NCI-H82 (cell line): ENCODE measurements at regions not wholly inside any gene's neighbourhood (a gene's known extent, or its start where the extent isn't known, plus 50 kb on each side); places are given as distances from the start of the nearest gene placed in this dataset.

ENCODE experiments used
- DNase-seq: peaks from one replicate; lab custom pipeline; 2025; lab: John Stamatoyannopoulos, UW

DNA sequence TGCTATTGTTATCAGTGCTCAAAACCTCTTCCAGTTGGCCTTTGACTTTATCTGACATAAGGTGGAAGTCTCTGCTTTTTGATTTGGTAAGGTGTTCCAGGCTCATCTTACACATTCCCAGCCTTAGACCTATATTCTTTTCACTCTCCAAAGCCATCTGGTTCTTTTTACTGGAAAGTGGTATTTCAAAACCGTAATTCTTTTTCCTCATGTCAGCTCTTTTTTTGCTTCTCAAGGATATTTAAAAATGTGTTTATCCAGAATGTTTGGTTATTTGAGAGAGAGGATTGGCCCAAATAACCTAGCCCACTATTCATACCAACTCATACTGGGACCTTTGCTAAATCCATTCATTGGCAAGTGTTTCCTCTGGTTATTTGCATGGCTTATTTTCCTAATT lies 411.2 kb upstream of the PIK3C3 start:
- no peak for DNase-seq

DNA sequence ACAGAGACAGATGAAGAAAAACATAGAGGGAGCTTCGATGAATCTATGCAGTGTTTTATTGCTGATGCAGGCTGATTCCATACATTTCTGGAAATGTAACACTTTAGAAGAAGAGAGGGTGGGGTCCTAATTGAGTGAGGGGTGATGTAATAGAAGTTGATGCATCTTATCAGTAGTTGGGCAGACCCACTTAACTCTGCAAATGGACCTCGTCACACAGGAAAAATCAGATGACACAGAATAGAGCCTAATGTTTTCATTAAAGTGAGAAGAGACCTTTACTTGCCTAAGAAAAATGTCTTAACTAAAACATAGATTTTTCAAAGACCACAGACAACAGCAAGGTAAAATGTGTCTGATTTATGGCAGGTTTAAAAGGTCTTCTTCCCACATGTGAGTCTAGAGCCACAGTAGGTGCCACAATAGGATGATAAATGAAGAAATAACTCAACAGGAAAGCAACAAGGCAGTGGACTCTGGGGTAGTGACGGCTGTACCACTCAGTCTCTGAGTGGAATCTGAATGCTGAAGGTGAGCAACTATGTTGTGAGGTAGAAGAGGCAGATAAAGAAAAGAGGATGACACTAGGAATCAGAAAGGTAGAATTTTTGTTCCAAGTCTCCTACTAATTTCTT lies 414.7 kb upstream of the PIK3C3 start:
- DNase-seq = no peak

DNA sequence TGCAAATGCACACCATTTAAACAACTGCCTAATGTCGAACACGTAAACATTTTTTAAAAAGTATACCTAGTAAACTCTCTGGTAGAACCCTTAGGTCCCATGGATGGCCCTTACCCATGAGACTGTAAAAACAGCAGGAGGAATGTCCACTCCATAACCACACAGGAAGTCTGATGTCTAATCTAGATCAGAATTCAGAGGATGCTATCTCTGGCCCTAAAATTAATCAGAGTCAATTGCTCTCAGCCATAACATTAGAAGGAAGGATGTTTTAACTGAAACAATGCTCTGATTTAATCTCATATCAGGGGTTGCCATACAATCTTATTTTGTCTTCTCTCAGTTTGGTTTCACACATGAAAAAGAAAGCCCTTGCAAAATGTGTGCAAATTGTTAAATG lies 416.3 kb upstream of the PIK3C3 start:
- DNase-seq = no peak

DNA sequence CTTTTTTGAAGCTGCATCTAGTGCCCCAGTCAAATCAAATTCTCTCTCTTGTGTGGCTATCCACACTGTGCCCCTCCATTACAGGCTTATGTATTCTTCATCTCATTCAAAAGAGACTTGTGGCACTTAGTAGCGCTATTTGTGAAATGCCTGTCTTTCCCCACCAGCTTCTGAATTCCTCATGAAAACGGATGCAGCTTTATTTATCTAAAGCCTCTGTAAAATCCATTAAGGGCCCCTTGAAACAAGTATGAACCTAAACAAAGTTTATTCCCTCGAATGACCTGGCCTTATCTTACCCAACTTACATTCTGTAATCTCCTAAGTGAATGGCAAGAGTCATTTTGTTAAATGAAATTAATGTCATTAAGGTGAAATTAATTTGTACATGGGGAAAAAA lies 417.4 kb upstream of the PIK3C3 start:
- DNase-seq = peak; percentile 5

DNA sequence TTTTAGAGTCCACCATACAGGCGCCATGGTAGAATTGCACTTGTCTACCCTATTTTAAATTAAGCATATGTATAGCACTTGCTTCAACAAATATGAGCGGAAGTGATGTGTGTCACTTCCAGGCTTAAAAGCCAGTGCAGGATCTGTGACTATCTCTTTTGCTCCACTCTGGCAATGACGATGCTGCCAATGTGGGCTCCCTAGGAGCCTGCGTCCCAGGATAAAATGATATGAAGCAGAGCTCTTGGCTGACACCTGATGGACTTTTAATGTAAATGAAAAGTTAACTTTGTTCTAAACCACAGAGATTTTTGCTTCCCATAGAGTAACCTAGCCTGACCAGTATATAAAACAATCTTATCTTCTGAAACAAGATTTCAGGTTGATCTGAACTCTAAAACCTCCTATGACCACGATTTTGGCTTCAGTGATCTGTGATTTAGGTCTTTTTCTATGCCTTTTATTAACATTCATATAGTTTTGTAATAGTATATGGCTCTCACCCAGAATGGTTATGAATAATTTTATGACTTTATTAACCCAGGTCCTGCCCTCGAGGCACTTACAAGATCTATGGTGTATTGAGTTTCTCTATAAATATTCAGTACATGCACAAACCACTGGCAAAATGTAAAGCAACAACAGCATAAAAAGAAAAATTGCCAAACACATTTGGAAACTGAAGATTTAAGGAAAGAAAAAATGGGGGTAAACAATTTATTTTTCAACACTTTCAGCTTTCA lies 422.5 kb upstream of the PIK3C3 start:
- peak; percentile 48 for DNase-seq

DNA sequence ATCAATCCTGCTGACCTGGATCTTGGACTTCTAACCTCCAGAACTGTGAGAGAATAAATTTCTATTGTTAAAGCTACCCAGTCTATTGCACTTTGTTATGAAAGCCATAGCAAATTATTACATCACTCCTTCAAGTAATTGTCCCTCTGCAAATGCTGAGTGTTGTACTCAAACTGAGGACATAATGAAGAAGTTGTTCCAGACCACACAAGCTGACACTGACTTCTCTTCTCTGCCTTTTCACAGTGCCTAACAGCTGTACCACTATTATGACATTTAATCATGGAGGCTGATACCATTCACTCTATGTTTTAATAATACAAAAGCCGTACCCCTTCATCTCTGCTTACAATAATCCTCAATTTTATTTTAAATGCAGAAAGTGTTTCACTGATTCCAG lies 424.1 kb upstream of the PIK3C3 start:
- DNase-seq = no peak

DNA sequence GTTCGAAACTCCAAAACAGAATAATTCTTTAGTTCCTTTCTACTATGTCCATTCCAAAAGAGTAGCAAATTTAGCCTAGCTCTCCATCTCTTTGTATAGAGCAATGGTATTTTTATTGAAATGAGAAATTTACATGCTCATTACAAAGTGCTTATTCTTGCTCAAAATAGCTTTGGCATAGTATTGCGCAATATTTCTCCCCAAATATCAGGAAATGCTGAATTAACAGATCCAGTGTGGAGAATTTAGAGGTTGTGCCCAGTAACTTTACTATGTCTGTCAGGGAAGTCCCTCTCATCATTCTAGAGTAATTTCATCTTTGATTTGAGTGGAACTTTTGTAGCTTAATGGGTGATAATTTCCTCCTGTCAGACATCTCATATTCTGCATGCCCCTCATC lies 425.9 kb upstream of the PIK3C3 start:
- no peak for DNase-seq

DNA sequence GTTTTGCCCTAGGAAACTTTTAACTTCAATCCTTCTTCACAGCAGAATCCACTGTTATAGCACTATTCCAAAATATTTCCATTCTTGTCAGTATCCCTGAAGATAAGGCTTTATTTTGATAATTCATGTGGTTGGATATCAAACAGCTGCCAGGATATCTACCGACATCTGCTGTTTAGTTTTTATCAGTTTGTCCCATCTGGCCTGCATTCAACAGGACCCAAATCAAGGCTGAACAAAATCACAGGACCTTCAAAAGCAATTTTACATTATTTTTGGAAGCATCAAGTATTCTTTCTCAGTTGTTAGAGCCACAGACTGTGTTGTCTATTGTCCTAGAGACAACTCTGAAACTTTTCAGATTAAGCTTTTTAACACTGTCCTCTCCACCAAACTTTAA lies 429.0 kb upstream of the PIK3C3 start:
- DNase-seq = no peak

DNA sequence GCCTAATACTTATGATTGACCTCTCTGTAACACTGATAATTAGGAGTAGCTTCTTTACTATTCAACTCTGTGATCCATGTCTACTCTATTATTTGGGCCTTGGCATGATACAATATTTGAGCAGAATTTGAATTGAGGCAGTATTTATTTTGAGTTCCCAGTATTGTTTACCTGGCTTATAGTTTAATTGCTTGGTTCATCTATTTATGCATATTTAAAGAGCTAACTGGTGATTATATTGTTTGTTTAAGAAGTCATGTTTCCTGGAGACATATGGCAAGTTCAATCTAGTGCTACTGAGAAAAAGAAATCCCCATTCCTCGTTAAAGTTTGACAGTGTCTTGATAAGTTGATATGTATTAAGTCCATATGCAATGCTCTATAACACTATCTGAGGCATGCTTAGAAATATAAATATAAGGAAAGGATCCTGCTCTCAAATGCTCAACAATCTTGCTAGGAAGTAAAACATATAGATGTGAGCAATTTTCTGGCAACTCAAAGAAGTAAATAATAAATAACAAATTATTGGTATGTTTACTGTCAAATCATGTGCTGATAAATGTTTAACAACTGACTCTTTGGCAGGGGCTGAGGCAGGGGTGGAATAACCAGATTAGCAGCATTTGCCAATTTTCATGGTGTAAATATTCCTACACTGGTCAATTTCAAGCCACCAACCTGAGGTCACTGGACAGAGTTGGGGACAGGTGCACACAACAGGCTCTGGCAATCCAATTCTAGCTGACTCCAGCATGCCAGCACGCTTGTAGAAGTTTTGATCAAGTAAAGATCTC lies 430.2 kb upstream of the PIK3C3 start:
- DNase-seq = no peak

DNA sequence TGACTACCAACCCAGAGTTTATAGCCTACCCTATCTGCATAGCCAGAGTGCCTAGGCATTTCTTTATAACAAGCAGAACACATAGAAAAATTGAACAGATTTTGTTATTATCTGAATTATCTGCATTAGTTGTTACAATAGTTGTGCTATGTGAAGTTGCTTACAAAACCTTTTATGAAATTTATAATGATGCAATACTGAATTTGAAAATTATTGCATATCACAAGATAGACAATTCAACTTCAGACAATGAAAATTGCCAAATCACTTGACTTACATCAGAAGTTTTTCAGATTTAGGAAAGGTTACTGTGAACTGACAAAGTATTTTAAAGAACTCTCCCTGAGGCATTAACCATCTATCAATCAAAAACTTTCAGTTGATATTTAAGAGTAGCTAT lies 437.9 kb upstream of the PIK3C3 start:
- no peak for DNase-seq

DNA sequence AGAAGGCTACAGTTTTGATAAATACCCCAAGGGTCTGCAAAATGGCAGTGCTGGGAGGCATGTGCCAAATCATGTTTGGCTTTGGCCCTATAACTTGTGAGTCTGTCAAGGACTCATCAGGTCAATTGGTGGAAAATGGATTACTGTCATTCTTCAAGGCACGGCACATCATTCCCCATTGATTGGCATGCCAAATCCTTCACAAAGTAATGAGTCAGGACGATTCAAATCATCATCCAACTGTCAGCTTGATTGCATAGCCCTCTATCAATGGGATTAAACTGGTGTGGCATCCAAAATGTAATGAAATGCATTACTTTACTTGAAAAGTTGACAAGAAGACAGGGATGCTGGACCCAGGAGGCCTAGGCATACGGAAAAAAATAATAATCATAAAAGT lies 441.6 kb upstream of the PIK3C3 start:
- DNase-seq = peak; percentile 31

DNA sequence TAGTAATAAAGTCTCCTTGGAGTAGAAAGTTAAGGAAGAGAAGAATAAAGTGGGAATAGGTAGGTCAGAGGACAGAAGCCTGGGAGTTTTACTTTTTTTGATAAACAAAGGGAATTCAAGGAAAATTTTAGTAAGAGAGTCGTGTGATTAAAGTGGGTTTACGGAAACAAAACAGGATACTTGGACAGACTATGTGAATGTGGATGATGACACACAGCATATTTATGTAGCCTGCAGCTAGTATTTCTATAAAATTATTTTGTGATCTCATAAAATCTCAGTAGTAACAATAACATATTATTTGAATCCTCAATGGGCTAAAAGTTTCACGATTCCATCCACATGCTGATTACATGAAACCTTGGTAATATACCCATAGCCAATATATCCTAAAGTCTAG lies 450.7 kb upstream of the PIK3C3 start:
- DNase-seq = no peak

DNA sequence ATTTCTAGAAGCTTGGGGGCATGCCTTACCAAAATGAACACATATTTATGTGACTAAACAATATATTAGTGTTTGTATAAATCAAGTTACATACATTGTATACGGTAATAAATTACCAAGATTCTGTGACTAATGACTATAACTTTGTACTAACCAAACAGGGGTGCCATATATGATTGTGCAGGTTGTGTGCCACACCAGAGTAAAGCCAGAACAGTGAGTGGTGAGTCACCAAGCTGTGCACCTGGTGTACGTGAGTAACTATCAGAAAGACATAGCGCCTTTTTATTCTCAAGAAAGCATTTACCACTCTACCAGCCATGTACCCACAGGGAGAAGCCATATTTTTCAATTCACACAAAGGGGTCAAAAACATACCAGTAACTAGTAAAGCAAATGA lies 453.2 kb upstream of the PIK3C3 start:
- no peak for DNase-seq

DNA sequence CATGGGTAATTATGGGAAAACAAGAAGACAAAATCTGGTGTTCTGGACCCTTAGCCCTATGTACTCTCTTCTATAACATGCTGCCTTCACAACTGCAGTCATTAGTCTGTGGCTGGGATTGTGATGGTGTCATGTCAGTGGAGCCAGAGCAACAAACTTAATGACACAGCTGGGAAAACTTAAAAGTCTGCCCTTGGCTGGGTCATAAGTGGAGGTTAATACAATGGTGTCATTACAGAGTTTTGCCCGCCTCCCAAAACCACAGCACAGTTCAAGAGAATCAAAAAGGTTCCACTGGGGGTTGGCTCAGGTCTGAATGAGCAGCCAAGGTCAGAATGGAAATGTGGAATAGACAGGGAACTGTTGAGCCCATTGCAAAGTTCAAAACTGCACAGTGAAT lies 455.7 kb upstream of the PIK3C3 start:
- no peak for DNase-seq

DNA sequence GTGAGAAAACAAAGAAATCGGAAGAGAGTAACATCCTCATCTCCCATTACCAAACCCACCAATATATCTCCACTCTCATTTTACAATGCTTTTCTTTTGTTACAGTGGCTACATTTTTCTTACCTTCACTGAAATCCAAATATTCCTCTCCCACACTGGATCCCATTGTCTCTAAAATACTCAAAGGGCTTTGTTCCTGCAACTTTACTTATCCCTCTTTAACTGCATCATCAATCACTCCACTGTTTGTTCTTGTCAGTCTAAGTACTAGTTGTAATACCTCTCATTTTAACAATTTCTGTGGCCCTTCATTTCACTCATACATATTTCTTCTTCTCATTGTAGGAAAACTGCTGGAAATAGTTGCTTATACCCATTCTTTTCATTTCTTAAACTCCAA lies 464.2 kb upstream of the PIK3C3 start:
- no peak for DNase-seq

DNA sequence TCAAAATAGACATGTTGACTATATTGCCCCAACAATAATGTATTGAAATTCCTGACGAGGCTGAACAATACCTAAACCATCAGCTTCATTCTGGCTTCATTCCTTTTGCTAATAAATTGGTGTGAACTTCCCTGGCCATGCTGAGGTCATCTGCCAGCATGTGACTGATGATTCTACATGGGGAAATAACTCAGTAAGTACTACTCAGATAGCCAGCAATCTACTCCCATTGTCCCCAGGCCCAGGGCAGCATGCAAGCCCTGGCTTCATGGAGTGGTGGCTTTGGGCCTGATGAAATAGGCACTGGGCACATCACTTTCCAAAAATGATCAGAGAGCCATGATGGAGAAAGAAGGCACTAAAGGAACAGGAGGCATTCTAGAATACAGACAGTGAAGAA lies 468.5 kb upstream of the PIK3C3 start:
- no peak for DNase-seq

DNA sequence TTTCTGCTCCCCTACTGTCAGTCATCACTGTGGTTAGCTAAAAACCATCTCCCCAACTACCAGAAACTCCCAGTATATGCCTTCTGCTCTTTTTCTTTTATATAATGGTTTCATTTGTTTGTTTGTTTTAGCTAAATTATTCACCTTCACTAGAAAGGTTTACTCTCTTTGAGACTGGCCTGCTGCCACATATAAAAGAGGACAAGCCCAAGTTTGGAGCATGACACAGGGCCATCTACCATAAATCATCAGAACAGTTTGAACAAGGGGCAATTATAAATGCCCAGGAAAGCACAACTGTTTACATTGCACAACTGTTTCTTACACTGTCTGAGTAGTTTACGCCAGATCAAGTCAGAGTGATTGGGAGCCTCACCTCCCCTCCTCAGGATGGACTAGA lies 471.0 kb upstream of the PIK3C3 start:
- no peak for DNase-seq

DNA sequence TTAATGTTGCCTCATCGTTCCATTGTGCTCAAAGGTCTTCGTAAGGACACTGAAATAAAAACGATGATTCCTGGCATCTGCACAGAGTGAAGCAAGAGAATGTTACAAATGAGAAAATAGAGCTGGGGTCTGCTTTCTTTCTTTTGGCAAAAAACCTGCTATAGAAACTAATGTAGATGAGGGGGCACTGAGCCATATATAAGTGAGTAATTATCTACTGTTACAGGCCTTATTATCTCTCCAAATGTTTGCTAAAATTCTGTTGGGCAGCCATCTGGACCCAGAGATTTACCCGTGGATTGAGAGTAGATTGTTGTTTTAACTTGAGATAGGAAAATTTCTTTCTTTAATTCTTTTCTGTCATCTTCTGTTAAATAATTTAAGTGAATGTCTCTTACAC lies 472.5 kb upstream of the PIK3C3 start:
- DNase-seq = no peak

DNA sequence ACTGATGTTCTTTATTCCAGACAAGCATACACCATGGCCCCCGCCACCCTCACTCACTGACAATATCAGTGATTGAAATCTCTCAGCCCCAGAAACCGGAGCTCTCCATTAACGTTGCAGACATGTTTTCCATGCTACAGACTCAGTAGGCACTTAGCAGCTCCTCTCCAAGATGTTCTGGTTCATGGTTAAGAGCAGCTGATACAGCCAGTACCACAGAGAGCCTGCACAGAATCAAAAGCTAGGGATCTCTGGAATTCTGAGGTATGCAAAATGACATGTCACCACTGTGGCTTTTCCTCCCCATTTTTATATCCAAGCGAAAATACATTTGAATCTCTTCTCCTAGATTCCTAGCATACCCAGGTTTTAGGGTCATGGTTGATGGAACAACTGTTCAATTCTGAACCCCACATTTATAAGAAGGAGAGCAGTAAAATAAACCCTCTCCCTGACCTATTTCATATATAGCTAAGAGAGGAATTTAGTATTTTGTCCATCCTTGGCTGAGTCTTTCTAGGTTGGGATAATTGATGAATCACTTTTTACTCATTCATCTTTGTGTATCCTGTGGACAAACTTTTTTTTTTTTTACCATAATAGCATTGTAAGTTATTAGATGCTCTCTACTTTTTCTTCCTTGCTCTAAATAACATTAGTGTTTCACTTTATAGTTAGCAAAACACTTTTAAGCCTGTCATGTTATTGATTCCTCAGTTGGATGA lies 488.4 kb upstream of the PIK3C3 start:
- DNase-seq = no peak

DNA sequence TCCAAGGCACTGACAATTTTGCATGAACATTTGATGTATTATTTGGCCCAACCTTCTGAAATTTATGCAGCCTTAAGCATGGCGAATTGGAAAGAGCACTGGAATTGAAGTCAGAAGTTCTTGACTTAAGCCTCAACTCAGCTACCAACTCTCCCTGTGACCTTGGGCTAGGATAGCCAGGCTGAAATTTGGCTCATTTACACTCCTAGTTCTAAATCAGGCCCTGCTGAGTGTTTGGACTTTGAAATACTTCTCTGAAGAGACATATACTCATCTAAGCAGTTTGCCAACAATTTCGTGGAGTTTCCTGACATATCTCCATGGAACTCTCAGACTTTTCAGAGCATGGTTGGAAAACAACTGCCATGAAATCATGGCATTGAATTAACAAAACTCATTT lies 489.6 kb upstream of the PIK3C3 start:
- DNase-seq = no peak

DNA sequence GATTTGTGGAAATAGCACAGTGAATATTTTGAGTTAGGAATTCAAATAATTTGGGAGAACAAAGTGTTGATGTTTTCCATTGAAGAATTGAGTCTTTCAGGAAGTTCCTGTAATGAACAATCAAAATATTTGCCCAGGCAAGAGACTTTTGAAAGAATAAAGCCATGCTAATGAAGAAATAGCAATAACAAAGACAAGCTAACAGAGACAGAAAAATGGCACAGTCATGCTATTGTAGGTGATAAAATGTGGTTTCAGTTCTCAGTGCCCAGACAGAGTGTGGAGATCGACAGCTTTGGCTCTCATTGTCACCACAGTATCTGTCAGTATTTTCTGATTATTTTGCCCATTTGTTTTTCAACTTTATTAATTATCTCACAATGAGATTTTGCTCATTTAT lies 490.8 kb upstream of the PIK3C3 start:
- DNase-seq = no peak

DNA sequence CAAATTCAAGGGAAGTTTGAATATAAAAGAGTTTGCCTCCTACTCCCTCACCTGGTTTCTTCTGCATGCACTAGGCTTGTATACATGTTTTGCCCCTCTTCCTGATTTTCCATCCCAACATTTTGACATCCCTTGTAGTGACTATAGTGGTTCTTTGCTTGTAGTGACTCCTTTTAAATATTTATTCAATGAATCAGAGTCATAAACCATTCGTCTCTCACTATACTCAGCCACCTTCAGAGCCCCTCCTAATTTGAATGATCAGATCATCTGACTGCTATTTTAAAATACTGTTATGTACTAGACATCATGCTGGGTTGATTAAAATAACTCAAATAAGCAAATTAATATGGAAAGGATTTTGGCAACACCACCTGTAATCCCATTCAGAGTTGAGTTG lies 492.1 kb upstream of the PIK3C3 start:
- DNase-seq = no peak

DNA sequence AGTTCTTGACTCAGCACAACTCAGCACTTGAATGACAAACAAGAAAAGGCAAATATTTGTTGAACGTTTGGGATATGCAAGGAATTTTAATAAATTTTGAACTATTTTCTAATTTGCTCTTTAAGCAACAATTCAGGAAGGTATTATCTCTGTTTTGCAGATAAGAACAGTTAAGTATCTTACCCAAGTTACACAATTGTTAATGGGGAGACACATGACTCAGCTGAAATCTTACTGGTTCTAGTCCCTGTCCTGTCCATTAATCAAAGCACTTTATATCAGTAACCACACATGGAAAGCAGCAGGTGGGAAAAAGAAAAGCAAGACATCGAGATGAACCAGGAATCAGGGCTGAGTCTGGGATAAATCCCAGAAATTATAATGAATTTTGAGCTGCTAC lies 493.9 kb upstream of the PIK3C3 start:
- DNase-seq = no peak
